H9 (cell line): ENCODE measurements at regions not wholly inside any gene's neighbourhood (a gene's known extent, or its start where the extent isn't known, plus 50 kb on each side); places are given as distances from the start of the nearest gene placed in this dataset.

ENCODE experiments used
- DNase-seq: peaks from one replicate; pipeline ENCODE4 v3.0.0-alpha.2; 2017
- H2AFZ ChIP-seq: one replicate; pipeline ENCODE4 v1.6.1; 2013; ENCODE audit warnings: mild to moderate bottlenecking, low read length, control low read depth, moderate library complexity
- H2AK5ac ChIP-seq: 2 replicates; pipeline ENCODE4 v1.6.1; 2013; ENCODE audit warnings: low read length, control low read depth, mixed read lengths; ENCODE audit not compliant: insufficient read length
- H2BK120ac ChIP-seq: one replicate; pipeline ENCODE4 v1.6.1; 2013; ENCODE audit warnings: low read depth, mild to moderate bottlenecking, low read length, control low read depth, inconsistent platforms; ENCODE audit not compliant: poor library complexity, severe bottlenecking
- H2BK12ac ChIP-seq: 2 replicates; pipeline ENCODE4 v1.6.1; 2013; ENCODE audit warnings: low read length, control low read depth, mixed read lengths, low read depth; ENCODE audit not compliant: insufficient read length
- H2BK15ac ChIP-seq: 2 replicates; pipeline ENCODE4 v1.6.1; 2013; ENCODE audit warnings: low read depth, low read length, control low read depth
- H2BK20ac ChIP-seq: one replicate; pipeline ENCODE4 v1.6.1; 2013; ENCODE audit warnings: low read depth, mild to moderate bottlenecking, low read length, control low read depth, inconsistent platforms; ENCODE audit not compliant: poor library complexity, severe bottlenecking
- H2BK5ac ChIP-seq: 2 replicates; pipeline ENCODE4 v1.6.1; 2013; ENCODE audit warnings: low read length, control low read depth, mixed read lengths; ENCODE audit not compliant: insufficient read length
- H3K14ac ChIP-seq: 2 replicates; pipeline ENCODE4 v1.6.1; 2013; ENCODE audit warnings: low read length, control low read depth; ENCODE audit not compliant: insufficient read depth
- H3K18ac ChIP-seq: 2 replicates; pipeline ENCODE4 v1.6.1; 2013; ENCODE audit warnings: low read depth, mild to moderate bottlenecking, mixed read lengths, low read length, control low read depth; ENCODE audit not compliant: insufficient read length
- H3K23ac ChIP-seq: 2 replicates; pipeline ENCODE4 v1.6.1; 2013; ENCODE audit warnings: low read length, control low read depth, mixed read lengths, low read depth; ENCODE audit not compliant: insufficient read length
- H3K23me2 ChIP-seq: 2 replicates; pipeline ENCODE4 v1.6.1; 2013; ENCODE audit warnings: low read depth, mild to moderate bottlenecking, mixed read lengths, low read length, control low read depth; ENCODE audit not compliant: insufficient read length, poor library complexity, severe bottlenecking
- H3K27ac ChIP-seq: 2 replicates; pipeline ENCODE4 v1.5.1; 2013; ENCODE audit warnings: low read length, control low read depth, mixed read lengths, low read depth; ENCODE audit not compliant: insufficient read length
- H3K27me3 ChIP-seq: 2 replicates; pipeline ENCODE4 v1.6.1; 2013; ENCODE audit warnings: low read length, control low read depth, inconsistent platforms; ENCODE audit not compliant: insufficient read depth
- H3K4ac ChIP-seq: 2 replicates; pipeline ENCODE4 v1.6.1; 2013; ENCODE audit warnings: low read depth, mild to moderate bottlenecking, control low read depth, inconsistent platforms, low read length, moderate library complexity
- H3K4me1 ChIP-seq: 2 replicates; pipeline ENCODE4 v1.6.1; 2013; ENCODE audit warnings: low read length, control low read depth, inconsistent platforms; ENCODE audit not compliant: insufficient read depth
- H3K4me2 ChIP-seq: 2 replicates; pipeline ENCODE4 v1.6.1; 2013; ENCODE audit warnings: low read length, control low read depth, mixed read lengths; ENCODE audit not compliant: insufficient read length, insufficient read depth
- H3K56ac ChIP-seq: 2 replicates; pipeline ENCODE4 v1.6.1; 2013; ENCODE audit warnings: low read depth, mild to moderate bottlenecking, mixed read lengths, low read length, control low read depth; ENCODE audit not compliant: insufficient read length
- H3K79me1 ChIP-seq: 2 replicates; pipeline ENCODE4 v1.6.1; 2013; ENCODE audit warnings: low read depth, mild to moderate bottlenecking, moderate library complexity, low read length, control low read depth, inconsistent platforms; ENCODE audit not compliant: insufficient read depth, poor library complexity, severe bottlenecking
- H3K79me2 ChIP-seq: 2 replicates; pipeline ENCODE4 v1.6.1; 2013; ENCODE audit warnings: low read length, control low read depth, inconsistent platforms; ENCODE audit not compliant: insufficient read depth
- H3K9ac ChIP-seq: 2 replicates; pipeline ENCODE4 v1.6.1; 2013; ENCODE audit warnings: low read length, control low read depth, mixed read lengths; ENCODE audit not compliant: insufficient read length; ENCODE audit errors: extremely low read depth
- H3K9me3 ChIP-seq: one replicate; pipeline ENCODE4 v1.6.1; 2013; ENCODE audit warnings: low read depth, low read length, inconsistent platforms; ENCODE audit not compliant: control insufficient read depth
- H3T11ph ChIP-seq: one replicate; pipeline ENCODE4 v1.6.1; 2013; ENCODE audit warnings: mild to moderate bottlenecking, low read length, control low read depth, inconsistent platforms
- H4K20me1 ChIP-seq: one replicate; pipeline ENCODE4 v1.6.1; 2013; ENCODE audit not compliant: control insufficient read depth, insufficient read length, insufficient read depth
- H4K5ac ChIP-seq: 2 replicates; pipeline ENCODE4 v1.6.1; 2013; ENCODE audit warnings: low read depth, mild to moderate bottlenecking, mixed read lengths, low read length, control low read depth; ENCODE audit not compliant: insufficient read length
- H4K8ac ChIP-seq: replicated peaks from 2 replicates; pipeline ENCODE4 v1.6.1; 2013; ENCODE audit warnings: low read length, control low read depth, mixed read lengths, low read depth; ENCODE audit not compliant: insufficient read length
- H4K91ac ChIP-seq: 2 replicates; pipeline ENCODE4 v1.6.1; 2013; ENCODE audit warnings: low read depth, mild to moderate bottlenecking, moderate library complexity, mixed read lengths, low read length, control low read depth; ENCODE audit not compliant: insufficient read length
- H3K27ac Mint-ChIP-seq, 3 experiments: 2 replicates in 2 of 3; 3 replicates in 1 of 3; pipeline ENCODE4 v1.8.0; 2020 to 2021; ENCODE audit warnings: mixed read lengths in 3 of 3, mild to moderate bottlenecking in 1 of 3, moderate library complexity in 1 of 3
- H3K27me3 Mint-ChIP-seq: 2 replicates; pipeline ENCODE4 v1.8.0; 2021; ENCODE audit warnings: low read depth, mild to moderate bottlenecking, moderate library complexity, mixed read lengths
- H3K36me3 Mint-ChIP-seq, 3 experiments: 2 replicates in 2 of 3; 3 replicates in 1 of 3; pipeline ENCODE4 v1.8.0; 2020 to 2021; ENCODE audit warnings: low read depth in 3 of 3, mixed read lengths in 3 of 3; ENCODE audit not compliant: insufficient read depth in 1 of 3
- H3K4me1 Mint-ChIP-seq, 2 experiments: 2 replicates each; pipeline ENCODE4 v1.8.0; 2020; ENCODE audit warnings: mixed read lengths in 2 of 2
- H3K4me3 Mint-ChIP-seq, 2 experiments: 2 replicates in 1 of 2; 3 replicates in 1 of 2; pipeline ENCODE4 v1.8.0; 2020 to 2021; ENCODE audit warnings: mild to moderate bottlenecking in 2 of 2, mixed read lengths in 2 of 2, moderate library complexity in 1 of 2
- H3K9me3 Mint-ChIP-seq, 2 experiments: 2 replicates in 1 of 2; 3 replicates in 1 of 2; pipeline ENCODE4 v1.8.0; 2020; ENCODE audit warnings: mild to moderate bottlenecking in 2 of 2, mixed read lengths in 2 of 2, moderate library complexity in 1 of 2
- WGBS: extraction: QIAGEN DNeasy Blood & Tissue Kit; methylation state at CpG from one replicate; pipeline ENCODE4 v1.1.7; 2013; ENCODE audit warnings: missing lambda C conversion rate, low lambda C conversion rate, mixed read lengths; ENCODE audit not compliant: insufficient read length; ENCODE audit errors: extremely low coverage; 5-methylcytosine and 5-hydroxymethylcytosine counted together
- TF ChIP-seq, protein P1 (sequence below): fragments of 200-600 bp; sonication (generic); conservative IDR thresholded peaks from 3 replicates; pipeline ENCODE4 v1.8.0; 2021; ENCODE audit warnings: antibody characterized with exemption, mild to moderate bottlenecking

DNA sequence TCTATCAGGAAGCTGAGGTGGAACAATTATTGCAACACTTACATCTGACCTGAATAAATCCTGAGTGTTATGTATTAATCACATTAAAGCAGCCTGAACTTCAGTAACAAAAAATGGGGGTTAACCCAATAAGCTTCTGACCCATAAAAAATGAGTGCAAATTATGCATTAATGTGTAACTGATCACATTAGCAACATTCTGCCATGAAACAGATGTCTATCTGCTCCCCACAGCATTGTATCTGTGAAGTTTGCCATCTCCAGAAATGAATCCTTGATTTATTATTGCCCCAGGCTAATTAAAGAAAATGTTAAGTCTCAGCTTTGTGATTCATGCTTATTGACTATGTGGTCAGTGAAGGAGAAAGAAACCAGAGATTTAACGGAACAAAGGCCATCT, 304.9 kb downstream of the PCDH20 start:
- WGBS, result no CpG with 5 or more reads among the region's 1 CpG
- H2BK12ac ChIP-seq, result no peak overlapping the region
- Mint-ChIP-seq H3K4me1 (no peaks in the 10 kb centered on the region), H3K27me3 (no peaks in the 10 kb centered on the region), H3K9me3 (peaks cover 3 to 5% of the 10 kb centered on the region in 2 experiments), H3K27ac (no peak overlapping the region), H3K36me3 (peaks cover 1 to 9% (median 1%) of the 10 kb centered on the region in 3 experiments; a peak in 4 of 7 replicates), H3K4me3 (no peak overlapping the region)
- no peak overlapping the region for H3K56ac ChIP-seq
- no peaks in the 10 kb centered on the region for H3K23me2 ChIP-seq
- no peak overlapping the region for H4K8ac ChIP-seq
- H2BK15ac ChIP-seq, result no peak overlapping the region
- no peak overlapping the region for H3K14ac ChIP-seq
- H3T11ph ChIP-seq, result no peak overlapping the region
- no peaks in the 10 kb centered on the region for H3K9me3 ChIP-seq
- no peak overlapping the region for H2BK120ac ChIP-seq
- no peak overlapping the region for H4K5ac ChIP-seq
- H4K20me1 ChIP-seq, result no peaks in the 10 kb centered on the region
- no peaks in the 10 kb centered on the region for H3K4me1 ChIP-seq
- no peak overlapping the region for H3K9ac ChIP-seq
- no peak overlapping the region for H4K91ac ChIP-seq
- no peaks in the 10 kb centered on the region for H3K79me1 ChIP-seq
- H2BK20ac ChIP-seq, result no peak overlapping the region
- H3K18ac ChIP-seq, result no peak overlapping the region
- H3K79me2 ChIP-seq, result no peaks in the 10 kb centered on the region
- TF ChIP-seq, protein P1, sequence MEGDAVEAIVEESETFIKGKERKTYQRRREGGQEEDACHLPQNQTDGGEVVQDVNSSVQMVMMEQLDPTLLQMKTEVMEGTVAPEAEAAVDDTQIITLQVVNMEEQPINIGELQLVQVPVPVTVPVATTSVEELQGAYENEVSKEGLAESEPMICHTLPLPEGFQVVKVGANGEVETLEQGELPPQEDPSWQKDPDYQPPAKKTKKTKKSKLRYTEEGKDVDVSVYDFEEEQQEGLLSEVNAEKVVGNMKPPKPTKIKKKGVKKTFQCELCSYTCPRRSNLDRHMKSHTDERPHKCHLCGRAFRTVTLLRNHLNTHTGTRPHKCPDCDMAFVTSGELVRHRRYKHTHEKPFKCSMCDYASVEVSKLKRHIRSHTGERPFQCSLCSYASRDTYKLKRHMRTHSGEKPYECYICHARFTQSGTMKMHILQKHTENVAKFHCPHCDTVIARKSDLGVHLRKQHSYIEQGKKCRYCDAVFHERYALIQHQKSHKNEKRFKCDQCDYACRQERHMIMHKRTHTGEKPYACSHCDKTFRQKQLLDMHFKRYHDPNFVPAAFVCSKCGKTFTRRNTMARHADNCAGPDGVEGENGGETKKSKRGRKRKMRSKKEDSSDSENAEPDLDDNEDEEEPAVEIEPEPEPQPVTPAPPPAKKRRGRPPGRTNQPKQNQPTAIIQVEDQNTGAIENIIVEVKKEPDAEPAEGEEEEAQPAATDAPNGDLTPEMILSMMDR, result no peak
- H3K4me2 ChIP-seq, result no peak overlapping the region
- no peak overlapping the region for H2BK5ac ChIP-seq
- H3K27ac ChIP-seq, result no peak overlapping the region
- no peak overlapping the region for H2AFZ ChIP-seq
- no peak overlapping the region for H3K23ac ChIP-seq
- DNase-seq, result no peak
- H3K4ac ChIP-seq, result no peak overlapping the region
- H3K27me3 ChIP-seq, result no peaks in the 10 kb centered on the region
- H2AK5ac ChIP-seq, result no peak overlapping the region
